H9 (cell line): ENCODE measurements at regions not wholly inside any gene's neighbourhood (a gene's known extent, or its start where the extent isn't known, plus 50 kb on each side); places are given as distances from the start of the nearest gene placed in this dataset.

Source experiments
- DNase-seq: peaks from one replicate; pipeline ENCODE4 v3.0.0-alpha.2; 2017
- H2AFZ ChIP-seq: one replicate; pipeline ENCODE4 v1.6.1; 2013; ENCODE audit warnings: mild to moderate bottlenecking, low read length, control low read depth, moderate library complexity
- H2AK5ac ChIP-seq: 2 replicates; pipeline ENCODE4 v1.6.1; 2013; ENCODE audit warnings: low read length, control low read depth, mixed read lengths; ENCODE audit not compliant: insufficient read length
- H2BK120ac ChIP-seq: one replicate; pipeline ENCODE4 v1.6.1; 2013; ENCODE audit warnings: low read depth, mild to moderate bottlenecking, low read length, control low read depth, inconsistent platforms; ENCODE audit not compliant: poor library complexity, severe bottlenecking
- H2BK12ac ChIP-seq: 2 replicates; pipeline ENCODE4 v1.6.1; 2013; ENCODE audit warnings: low read length, control low read depth, mixed read lengths, low read depth; ENCODE audit not compliant: insufficient read length
- H2BK15ac ChIP-seq: 2 replicates; pipeline ENCODE4 v1.6.1; 2013; ENCODE audit warnings: low read depth, low read length, control low read depth
- H2BK20ac ChIP-seq: one replicate; pipeline ENCODE4 v1.6.1; 2013; ENCODE audit warnings: low read depth, mild to moderate bottlenecking, low read length, control low read depth, inconsistent platforms; ENCODE audit not compliant: poor library complexity, severe bottlenecking
- H2BK5ac ChIP-seq: 2 replicates; pipeline ENCODE4 v1.6.1; 2013; ENCODE audit warnings: low read length, control low read depth, mixed read lengths; ENCODE audit not compliant: insufficient read length
- H3K14ac ChIP-seq: 2 replicates; pipeline ENCODE4 v1.6.1; 2013; ENCODE audit warnings: low read length, control low read depth; ENCODE audit not compliant: insufficient read depth
- H3K18ac ChIP-seq: 2 replicates; pipeline ENCODE4 v1.6.1; 2013; ENCODE audit warnings: low read depth, mild to moderate bottlenecking, mixed read lengths, low read length, control low read depth; ENCODE audit not compliant: insufficient read length
- H3K23ac ChIP-seq: 2 replicates; pipeline ENCODE4 v1.6.1; 2013; ENCODE audit warnings: low read length, control low read depth, mixed read lengths, low read depth; ENCODE audit not compliant: insufficient read length
- H3K23me2 ChIP-seq: 2 replicates; pipeline ENCODE4 v1.6.1; 2013; ENCODE audit warnings: low read depth, mild to moderate bottlenecking, mixed read lengths, low read length, control low read depth; ENCODE audit not compliant: insufficient read length, poor library complexity, severe bottlenecking
- H3K27ac ChIP-seq: 2 replicates; pipeline ENCODE4 v1.5.1; 2013; ENCODE audit warnings: low read length, control low read depth, mixed read lengths, low read depth; ENCODE audit not compliant: insufficient read length
- H3K27me3 ChIP-seq: 2 replicates; pipeline ENCODE4 v1.6.1; 2013; ENCODE audit warnings: low read length, control low read depth, inconsistent platforms; ENCODE audit not compliant: insufficient read depth
- H3K4ac ChIP-seq: 2 replicates; pipeline ENCODE4 v1.6.1; 2013; ENCODE audit warnings: low read depth, mild to moderate bottlenecking, control low read depth, inconsistent platforms, low read length, moderate library complexity
- H3K4me1 ChIP-seq: 2 replicates; pipeline ENCODE4 v1.6.1; 2013; ENCODE audit warnings: low read length, control low read depth, inconsistent platforms; ENCODE audit not compliant: insufficient read depth
- H3K4me2 ChIP-seq: 2 replicates; pipeline ENCODE4 v1.6.1; 2013; ENCODE audit warnings: low read length, control low read depth, mixed read lengths; ENCODE audit not compliant: insufficient read length, insufficient read depth
- H3K56ac ChIP-seq: 2 replicates; pipeline ENCODE4 v1.6.1; 2013; ENCODE audit warnings: low read depth, mild to moderate bottlenecking, mixed read lengths, low read length, control low read depth; ENCODE audit not compliant: insufficient read length
- H3K79me1 ChIP-seq: 2 replicates; pipeline ENCODE4 v1.6.1; 2013; ENCODE audit warnings: low read depth, mild to moderate bottlenecking, moderate library complexity, low read length, control low read depth, inconsistent platforms; ENCODE audit not compliant: insufficient read depth, poor library complexity, severe bottlenecking
- H3K79me2 ChIP-seq: 2 replicates; pipeline ENCODE4 v1.6.1; 2013; ENCODE audit warnings: low read length, control low read depth, inconsistent platforms; ENCODE audit not compliant: insufficient read depth
- H3K9ac ChIP-seq: 2 replicates; pipeline ENCODE4 v1.6.1; 2013; ENCODE audit warnings: low read length, control low read depth, mixed read lengths; ENCODE audit not compliant: insufficient read length; ENCODE audit errors: extremely low read depth
- H3K9me3 ChIP-seq: one replicate; pipeline ENCODE4 v1.6.1; 2013; ENCODE audit warnings: low read depth, low read length, inconsistent platforms; ENCODE audit not compliant: control insufficient read depth
- H3T11ph ChIP-seq: one replicate; pipeline ENCODE4 v1.6.1; 2013; ENCODE audit warnings: mild to moderate bottlenecking, low read length, control low read depth, inconsistent platforms
- H4K20me1 ChIP-seq: one replicate; pipeline ENCODE4 v1.6.1; 2013; ENCODE audit not compliant: control insufficient read depth, insufficient read length, insufficient read depth
- H4K5ac ChIP-seq: 2 replicates; pipeline ENCODE4 v1.6.1; 2013; ENCODE audit warnings: low read depth, mild to moderate bottlenecking, mixed read lengths, low read length, control low read depth; ENCODE audit not compliant: insufficient read length
- H4K8ac ChIP-seq: replicated peaks from 2 replicates; pipeline ENCODE4 v1.6.1; 2013; ENCODE audit warnings: low read length, control low read depth, mixed read lengths, low read depth; ENCODE audit not compliant: insufficient read length
- H4K91ac ChIP-seq: 2 replicates; pipeline ENCODE4 v1.6.1; 2013; ENCODE audit warnings: low read depth, mild to moderate bottlenecking, moderate library complexity, mixed read lengths, low read length, control low read depth; ENCODE audit not compliant: insufficient read length
- H3K27ac Mint-ChIP-seq, 3 experiments: 2 replicates in 2 of 3; 3 replicates in 1 of 3; pipeline ENCODE4 v1.8.0; 2020 to 2021; ENCODE audit warnings: mixed read lengths in 3 of 3, mild to moderate bottlenecking in 1 of 3, moderate library complexity in 1 of 3
- H3K27me3 Mint-ChIP-seq: 2 replicates; pipeline ENCODE4 v1.8.0; 2021; ENCODE audit warnings: low read depth, mild to moderate bottlenecking, moderate library complexity, mixed read lengths
- H3K36me3 Mint-ChIP-seq, 3 experiments: 2 replicates in 2 of 3; 3 replicates in 1 of 3; pipeline ENCODE4 v1.8.0; 2020 to 2021; ENCODE audit warnings: low read depth in 3 of 3, mixed read lengths in 3 of 3; ENCODE audit not compliant: insufficient read depth in 1 of 3
- H3K4me1 Mint-ChIP-seq, 2 experiments: 2 replicates each; pipeline ENCODE4 v1.8.0; 2020; ENCODE audit warnings: mixed read lengths in 2 of 2
- H3K4me3 Mint-ChIP-seq, 2 experiments: 2 replicates in 1 of 2; 3 replicates in 1 of 2; pipeline ENCODE4 v1.8.0; 2020 to 2021; ENCODE audit warnings: mild to moderate bottlenecking in 2 of 2, mixed read lengths in 2 of 2, moderate library complexity in 1 of 2
- H3K9me3 Mint-ChIP-seq, 2 experiments: 2 replicates in 1 of 2; 3 replicates in 1 of 2; pipeline ENCODE4 v1.8.0; 2020; ENCODE audit warnings: mild to moderate bottlenecking in 2 of 2, mixed read lengths in 2 of 2, moderate library complexity in 1 of 2
- WGBS: extraction: QIAGEN DNeasy Blood & Tissue Kit; methylation state at CpG from one replicate; pipeline ENCODE4 v1.1.7; 2013; ENCODE audit warnings: missing lambda C conversion rate, low lambda C conversion rate, mixed read lengths; ENCODE audit not compliant: insufficient read length; ENCODE audit errors: extremely low coverage; 5-methylcytosine and 5-hydroxymethylcytosine counted together
- TF ChIP-seq, protein P1 (sequence below): fragments of 200-600 bp; sonication (generic); conservative IDR thresholded peaks from 3 replicates; pipeline ENCODE4 v1.8.0; 2021; ENCODE audit warnings: antibody characterized with exemption, mild to moderate bottlenecking

DNA sequence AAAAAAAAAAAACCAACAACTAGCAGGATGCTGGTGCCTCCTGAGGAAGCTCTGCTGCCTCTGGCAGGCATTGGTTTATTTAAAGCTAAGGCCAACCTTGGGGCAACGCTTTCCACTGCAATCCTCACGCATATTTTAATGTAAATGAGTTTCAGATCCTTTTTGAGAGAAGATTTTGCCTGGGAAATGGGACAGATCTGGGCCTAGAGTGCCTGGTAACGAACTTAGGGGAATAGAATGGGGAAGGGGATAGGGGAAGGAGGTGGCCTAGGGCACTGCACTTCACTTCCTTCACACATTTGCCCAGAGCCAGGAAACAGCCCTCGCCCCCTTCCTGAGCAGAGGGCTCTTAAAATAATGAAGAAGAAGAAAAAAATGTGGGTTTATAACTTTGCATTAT lies 132.7 kb upstream of the TMEM170B start:
- H2BK5ac ChIP-seq: no peak overlapping the region
- no peak overlapping the region for H2AK5ac ChIP-seq
- no peak overlapping the region for H2BK20ac ChIP-seq
- no peak overlapping the region for H3K4me2 ChIP-seq
- Mint-ChIP-seq H3K36me3 (no peaks in the 10 kb centered on the region; a peak in 1 of 7 replicates), H3K4me3 (no peak overlapping the region), H3K27ac (peak overlapping the region in 1 of 3 experiments; percentile 23; a peak in 2 of 7 replicates), H3K27me3 (no peaks in the 10 kb centered on the region), H3K4me1 (peaks cover 11 to 16% of the 10 kb centered on the region in 2 experiments), H3K9me3 (peaks cover 0 to 3% of the 10 kb centered on the region in 2 experiments; a peak in 2 of 5 replicates)
- H4K91ac ChIP-seq: no peak overlapping the region
- H4K8ac ChIP-seq: no peak overlapping the region
- H3K56ac ChIP-seq: no peak overlapping the region
- H2AFZ ChIP-seq: no peak overlapping the region
- H3K27ac ChIP-seq: no peak overlapping the region
- no peaks in the 10 kb centered on the region for H3K27me3 ChIP-seq
- no peak overlapping the region for H3K14ac ChIP-seq
- H3T11ph ChIP-seq: no peak overlapping the region
- TF ChIP-seq, protein P1, sequence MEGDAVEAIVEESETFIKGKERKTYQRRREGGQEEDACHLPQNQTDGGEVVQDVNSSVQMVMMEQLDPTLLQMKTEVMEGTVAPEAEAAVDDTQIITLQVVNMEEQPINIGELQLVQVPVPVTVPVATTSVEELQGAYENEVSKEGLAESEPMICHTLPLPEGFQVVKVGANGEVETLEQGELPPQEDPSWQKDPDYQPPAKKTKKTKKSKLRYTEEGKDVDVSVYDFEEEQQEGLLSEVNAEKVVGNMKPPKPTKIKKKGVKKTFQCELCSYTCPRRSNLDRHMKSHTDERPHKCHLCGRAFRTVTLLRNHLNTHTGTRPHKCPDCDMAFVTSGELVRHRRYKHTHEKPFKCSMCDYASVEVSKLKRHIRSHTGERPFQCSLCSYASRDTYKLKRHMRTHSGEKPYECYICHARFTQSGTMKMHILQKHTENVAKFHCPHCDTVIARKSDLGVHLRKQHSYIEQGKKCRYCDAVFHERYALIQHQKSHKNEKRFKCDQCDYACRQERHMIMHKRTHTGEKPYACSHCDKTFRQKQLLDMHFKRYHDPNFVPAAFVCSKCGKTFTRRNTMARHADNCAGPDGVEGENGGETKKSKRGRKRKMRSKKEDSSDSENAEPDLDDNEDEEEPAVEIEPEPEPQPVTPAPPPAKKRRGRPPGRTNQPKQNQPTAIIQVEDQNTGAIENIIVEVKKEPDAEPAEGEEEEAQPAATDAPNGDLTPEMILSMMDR: no peak
- DNase-seq: no peak
- H2BK15ac ChIP-seq: no peak overlapping the region
- no peak overlapping the region for H2BK120ac ChIP-seq
- H3K23ac ChIP-seq: no peak overlapping the region
- no peaks in the 10 kb centered on the region for H3K79me1 ChIP-seq
- H3K4ac ChIP-seq: no peak overlapping the region
- no peaks in the 10 kb centered on the region for H3K79me2 ChIP-seq
- no peak overlapping the region for H2BK12ac ChIP-seq
- H4K5ac ChIP-seq: no peak overlapping the region
- H3K18ac ChIP-seq: no peak overlapping the region
- no CpG with 5 or more reads among the region's 4 CpGs for WGBS
- no peaks in the 10 kb centered on the region for H3K23me2 ChIP-seq
- no peaks in the 10 kb centered on the region for H4K20me1 ChIP-seq
- no peak overlapping the region for H3K9ac ChIP-seq
- no peaks in the 10 kb centered on the region; the same call in 1 of the 2 replicates for H3K4me1 ChIP-seq
- H3K9me3 ChIP-seq: no peaks in the 10 kb centered on the region
